GM21619 (cell line): ENCODE measurements at regions not wholly inside any gene's neighbourhood (a gene's known extent, or its start where the extent isn't known, plus 50 kb on each side); places are given as distances from the start of the nearest gene placed in this dataset.
"Not testable (repeated sequence)": the region's sequence is repeated elsewhere in the genome, so short reads cannot be mapped to it uniquely, and the experiment has no call there.

Experiments used
- ATAC-seq: cut with Tn5 transposase; IDR thresholded peaks from one replicate; pipeline ENCODE4 v1.9.1; 2021; ENCODE audit not compliant: unreplicated experiment

- not testable (repeated sequence) for ATAC-seq
Measured at GRCh38 chr4:121616449-121616848, 80.3 kb downstream of the ANXA5 start.

DNA sequence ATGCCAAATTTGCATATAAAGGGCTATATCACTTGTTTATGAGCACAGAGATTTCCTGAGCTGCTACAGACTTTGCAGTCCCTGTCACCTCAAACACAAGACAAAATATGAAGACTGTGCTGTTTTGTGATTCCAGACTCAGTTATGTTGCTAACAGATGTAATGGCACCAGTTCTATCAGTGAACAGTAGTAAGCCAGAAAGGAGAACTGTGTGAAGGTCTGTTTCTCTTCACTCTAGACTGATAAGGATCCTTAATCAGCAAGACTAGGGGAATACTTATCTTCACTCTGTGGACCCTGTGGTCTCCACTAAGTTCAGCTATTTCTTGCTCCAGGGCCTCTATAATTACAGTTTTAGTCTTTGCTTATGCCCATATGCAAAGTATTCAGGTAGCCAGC lies 82.7 kb downstream of the ANXA5 start:
- no peak for ATAC-seq

- ATAC-seq, result no peak
Measured at GRCh38 chr4:121599049-121599448, 97.7 kb downstream of the ANXA5 start.

DNA sequence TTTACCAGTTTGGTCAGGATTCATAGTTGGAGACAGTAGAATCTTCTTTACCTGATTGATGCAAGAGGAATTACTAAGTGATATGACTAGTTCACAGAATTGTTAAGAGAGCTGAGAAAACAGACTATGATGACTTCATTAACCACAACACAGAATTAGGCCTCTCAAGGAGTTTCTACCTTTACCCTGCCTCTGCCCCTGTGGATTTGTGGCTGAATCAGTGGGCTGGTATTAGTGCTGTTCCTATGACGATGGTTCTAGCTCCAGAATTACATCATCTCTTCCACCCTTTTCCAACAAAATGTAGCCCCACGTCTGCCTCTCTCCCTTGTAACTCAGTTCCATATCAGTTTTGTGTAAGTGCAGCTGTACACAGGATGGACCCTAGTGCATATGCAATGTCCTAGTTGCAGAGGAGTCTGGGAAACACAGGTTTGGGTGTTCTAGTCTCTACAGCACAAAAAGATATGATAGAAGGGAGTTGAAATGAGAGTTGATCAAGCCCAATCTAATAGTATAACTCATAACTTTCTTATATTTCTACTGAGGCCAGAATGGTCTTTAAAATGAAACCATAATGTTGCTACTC lies 99.3 kb downstream of the ANXA5 start:
- peak; percentile 86 for ATAC-seq

GRCh38 chr4:121594796-121595526 lies 101.8 kb downstream of the ANXA5 start:
- ATAC-seq, result no peak

DNA sequence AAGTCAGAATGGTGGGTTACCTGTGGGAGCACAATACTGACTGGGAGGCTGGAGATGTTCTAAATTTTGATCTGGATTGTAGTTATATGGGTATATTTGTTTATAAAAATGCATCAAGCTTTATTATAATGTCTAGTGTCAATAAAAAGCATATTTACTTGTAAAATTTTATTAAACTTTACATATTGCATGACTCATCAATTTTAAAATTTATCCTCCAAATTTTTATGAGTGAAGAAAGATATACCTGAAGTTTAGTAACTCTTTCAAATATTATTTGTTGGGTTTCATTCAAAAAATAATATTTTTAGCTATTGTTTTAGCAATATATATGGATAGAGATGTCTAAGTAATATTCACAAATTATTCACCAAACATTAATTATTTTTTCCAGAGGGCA lies 103.0 kb downstream of the ANXA5 start:
- no peak for ATAC-seq

DNA sequence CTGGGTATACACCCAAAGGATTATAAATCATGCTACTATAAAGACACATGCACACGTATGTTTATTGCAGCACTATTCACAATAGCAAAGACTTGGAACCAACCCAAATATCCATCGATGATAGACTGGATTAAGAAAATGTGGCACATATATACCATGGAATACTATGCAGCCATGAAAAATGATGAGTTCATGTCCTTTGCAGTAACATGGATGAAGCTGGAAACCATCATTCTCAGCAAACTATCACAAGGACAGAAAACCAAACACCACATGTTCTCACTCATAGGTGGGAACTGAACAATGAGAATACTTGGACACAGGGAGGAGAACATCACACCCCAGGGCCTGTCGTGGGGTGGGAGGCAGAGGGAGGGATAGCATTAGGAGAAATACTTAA lies 104.5 kb downstream of the ANXA5 start:
- ATAC-seq, result not testable (repeated sequence)

DNA sequence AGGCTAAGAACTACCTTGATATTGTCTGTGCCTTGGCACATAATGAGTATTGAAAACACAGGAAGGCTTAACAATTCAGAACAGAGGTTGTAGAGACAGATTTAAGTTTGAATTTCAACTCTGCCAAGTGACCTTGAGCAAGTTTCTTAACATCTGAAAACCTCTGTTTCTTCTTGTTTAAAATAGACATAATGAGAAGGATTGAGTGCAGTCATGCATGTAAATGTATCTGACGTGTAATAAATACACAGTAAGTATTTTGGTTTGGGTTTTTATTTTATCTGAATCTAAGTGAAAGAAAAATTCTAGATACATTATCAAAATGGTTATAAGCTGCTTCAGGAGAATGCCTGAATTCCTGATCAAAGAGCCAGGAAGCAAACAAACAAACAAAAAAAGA lies 111.9 kb downstream of the ANXA5 start:
- no peak for ATAC-seq

DNA sequence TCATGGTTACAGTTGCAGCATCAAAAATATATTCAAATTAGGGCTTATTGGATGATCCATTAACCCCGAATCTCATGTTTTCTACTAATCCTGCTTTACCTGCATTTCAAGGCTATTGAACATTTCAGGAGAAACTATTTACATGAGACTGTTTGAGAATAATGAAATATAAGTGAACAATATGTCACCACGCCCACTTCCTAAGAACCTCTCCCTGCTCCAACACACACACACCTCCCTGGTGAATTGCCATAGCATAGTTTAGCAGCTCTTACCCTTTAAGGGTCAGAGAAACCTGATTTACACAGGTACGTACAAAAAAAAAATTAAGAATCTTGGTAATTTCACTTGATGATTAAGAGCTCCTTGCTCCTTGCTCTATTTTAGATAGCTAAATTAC lies 113.4 kb downstream of the ANXA5 start:
- ATAC-seq, result no peak

DNA sequence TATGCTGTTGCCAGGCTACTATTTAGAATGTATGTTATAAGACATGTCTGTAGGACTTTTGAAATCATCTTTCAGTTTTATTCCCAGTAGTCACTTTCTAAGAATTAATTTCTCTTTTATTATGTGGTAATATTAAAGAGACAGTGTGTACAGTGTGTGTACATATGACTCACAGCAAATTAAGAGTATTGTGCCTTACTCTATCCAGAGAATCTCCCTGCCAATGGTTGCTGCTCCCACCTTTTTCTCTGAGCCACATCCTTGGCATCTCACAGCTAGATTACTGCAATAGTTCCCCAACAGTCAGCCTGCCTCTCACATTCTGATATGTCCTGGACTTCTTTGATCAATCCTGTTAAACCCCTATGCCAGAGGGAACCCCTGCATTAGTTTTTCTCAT lies 114.5 kb downstream of the ANXA5 start:
- ATAC-seq, result no peak

- not testable (repeated sequence) for ATAC-seq
Measured at GRCh38 chr4:121575392-121575791, 121.4 kb downstream of the ANXA5 start.

GRCh38 chr4:121574618-121575017 lies 122.2 kb downstream of the ANXA5 start:
- ATAC-seq, result no peak

DNA sequence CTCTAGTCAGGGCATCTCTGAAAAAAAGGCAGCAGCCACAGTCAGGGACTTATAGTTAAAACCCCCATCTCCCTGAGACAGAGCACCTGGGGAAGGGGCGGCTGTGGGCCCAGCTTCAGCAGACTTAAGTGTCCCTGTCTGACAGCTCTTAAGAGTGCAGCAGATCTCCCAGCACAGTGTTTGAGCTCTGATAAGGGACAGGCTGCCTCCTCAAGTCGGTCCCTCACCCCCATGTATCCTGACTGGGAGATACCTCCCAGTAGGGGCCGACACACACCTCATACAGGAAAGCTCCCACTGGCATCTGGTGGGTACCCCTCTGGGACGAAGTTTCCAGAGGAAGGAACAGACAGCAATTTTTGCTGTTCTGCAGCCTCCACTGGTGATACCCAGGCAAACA lies 129.0 kb downstream of the ANXA5 start:
- ATAC-seq, result no peak

- no peak for ATAC-seq
Measured at GRCh38 chr4:121564840-121565375, 131.9 kb downstream of the ANXA5 start.

GRCh38 chr4:121562811-121563210 lies 134.0 kb downstream of the ANXA5 start:
- ATAC-seq, result no peak

GRCh38 chr4:121555315-121556107 lies 141.3 kb downstream of the ANXA5 start:
- no peak for ATAC-seq

DNA sequence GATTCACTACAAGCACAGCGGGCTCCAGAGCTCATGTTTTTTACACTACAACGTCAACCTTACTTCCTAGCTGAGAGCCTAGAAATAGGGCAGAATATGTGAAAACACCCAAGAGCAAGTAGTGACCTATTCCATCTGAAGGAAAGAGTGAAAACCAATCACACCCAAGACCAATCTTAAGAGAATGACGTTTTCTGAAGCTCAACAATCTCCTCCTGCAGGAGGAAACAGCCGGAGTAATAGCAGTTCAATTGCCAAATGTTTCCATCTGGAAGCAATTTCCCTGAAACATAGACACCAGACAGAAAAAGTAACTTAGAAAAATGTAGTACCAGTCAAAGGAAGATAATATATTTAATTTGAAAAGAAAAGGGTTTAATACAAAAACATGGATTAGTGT lies 142.4 kb downstream of the ANXA5 start:
- no peak for ATAC-seq

GRCh38 chr4:121551881-121552280 lies 144.9 kb downstream of the ANXA5 start:
- no peak for ATAC-seq

GRCh38 chr4:121551271-121551670 lies 145.5 kb downstream of the ANXA5 start:
- ATAC-seq, result no peak

GRCh38 chr4:121541696-121542095 lies 155.1 kb downstream of the ANXA5 start:
- no peak for ATAC-seq

GRCh38 chr4:121535351-121535750 lies 154.5 kb upstream of the QRFPR start:
- no peak for ATAC-seq

- no peak for ATAC-seq
Measured at GRCh38 chr4:121534187-121534586, 153.4 kb upstream of the QRFPR start.
